ENCODE measurements at regions not wholly inside any gene's neighbourhood (a gene's known extent, or its start where the extent isn't known, plus 50 kb on each side); places are given as distances from the start of the nearest gene placed in this dataset.

GRCh38 chr10:107418085-107418806 lies 253.7 kb upstream of the SORCS1 start:
- H3K36me3 ChIP-seq (ENCODE audit: insufficient read depth, low read length) = no peaks in the 10 kb centered on the region
- H3K9me3 ChIP-seq (ENCODE audit: low read length) = no peaks in the 10 kb centered on the region
- no peak overlapping the region for H2AFZ ChIP-seq (ENCODE audit: low read depth, low read length)
- H4K20me1 ChIP-seq (ENCODE audit: insufficient read depth) = no peaks in the 10 kb centered on the region
- TF ChIP-seq TAF1 (IDR thresholded peaks at IDR 0.05; ENCODE audit: low read depth) (no peak), EP300 (conservative IDR thresholded peaks at IDR 0.05; ENCODE audit: poor library complexity, severe bottlenecking) (no peak), POLR2AphosphoS5 (IDR thresholded peaks at IDR 0.05) (no peak), SMC3 (conservative IDR thresholded peaks at IDR 0.05; ENCODE audit: poor library complexity) (no peak)
- H3K27me3 ChIP-seq (ENCODE audit: insufficient read depth, low read depth, low read length) = no peaks in the 10 kb centered on the region
- H3K4me3 ChIP-seq (ENCODE audit: low read length) = no peak overlapping the region
- H3K9ac ChIP-seq (ENCODE audit: low read length) = no peak overlapping the region
- H3K79me2 ChIP-seq (replicated peaks; ENCODE audit: insufficient read depth, low read length) = no peaks in the 10 kb centered on the region
- H3F3A ChIP-seq (ENCODE audit: insufficient read depth, low read length, poor library complexity, severe bottlenecking) = no peaks in the 10 kb centered on the region
- no peaks in the 10 kb centered on the region for H3K9me2 ChIP-seq (ENCODE audit: insufficient read depth, low read length)
- H3K4me2 ChIP-seq (ENCODE audit: low read length) = no peak overlapping the region
- no peak overlapping the region for H3K27ac ChIP-seq (ENCODE audit: low read length)

DNA sequence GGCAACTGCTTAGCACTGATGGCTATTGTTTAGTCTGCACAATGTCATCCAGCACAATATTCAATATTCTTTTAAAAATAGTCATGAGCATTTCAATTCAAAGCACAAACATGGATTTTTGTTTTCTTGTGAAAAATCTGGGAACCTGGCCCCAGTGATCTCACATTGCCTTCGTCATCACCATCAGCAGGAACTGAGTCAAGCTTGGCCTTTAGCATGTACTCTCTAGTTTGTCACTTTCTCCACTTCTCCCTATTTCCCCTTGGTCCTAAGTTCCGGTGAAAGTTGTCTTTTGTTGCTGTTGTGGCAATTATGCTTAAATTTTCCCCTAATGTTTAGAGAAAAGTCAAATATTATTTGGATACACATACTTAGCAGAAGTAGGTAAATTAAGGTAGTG lies 252.9 kb upstream of the SORCS1 start:
- H3K4me3 ChIP-seq (ENCODE audit: low read length) = no peak overlapping the region
- H3K9me3 ChIP-seq (ENCODE audit: low read length) = no peaks in the 10 kb centered on the region
- H3K79me2 ChIP-seq (replicated peaks; ENCODE audit: insufficient read depth, low read length) = no peaks in the 10 kb centered on the region
- H3K4me2 ChIP-seq (ENCODE audit: low read length) = no peak overlapping the region
- H2AFZ ChIP-seq (ENCODE audit: low read depth, low read length) = no peak overlapping the region
- no peaks in the 10 kb centered on the region for H3K36me3 ChIP-seq (ENCODE audit: insufficient read depth, low read length)
- no peaks in the 10 kb centered on the region for H3K27me3 ChIP-seq (ENCODE audit: insufficient read depth, low read depth, low read length)
- no peaks in the 10 kb centered on the region for H4K20me1 ChIP-seq (ENCODE audit: insufficient read depth)
- TF ChIP-seq RAD21 (conservative IDR thresholded peaks at IDR 0.05) (no peak), TAF1 (IDR thresholded peaks at IDR 0.05; ENCODE audit: low read depth) (no peak), CTCF (IDR thresholded peaks at IDR 0.05; ENCODE audit: poor library complexity, severe bottlenecking) (no peak), EZH2 (IDR thresholded peaks at IDR 0.05; ENCODE audit: borderline replicate concordance, insufficient read depth, low read length, poor library complexity, severe bottlenecking) (no peak), POLR2AphosphoS5 (IDR thresholded peaks at IDR 0.05) (no peak), SMC3 (conservative IDR thresholded peaks at IDR 0.05; ENCODE audit: poor library complexity) (no peak), MXI1 (conservative IDR thresholded peaks at IDR 0.05; ENCODE audit: poor library complexity, severe bottlenecking) (no peak), EP300 (conservative IDR thresholded peaks at IDR 0.05; ENCODE audit: poor library complexity, severe bottlenecking) (no peak)
- TF ChIP-seq, protein P1, sequence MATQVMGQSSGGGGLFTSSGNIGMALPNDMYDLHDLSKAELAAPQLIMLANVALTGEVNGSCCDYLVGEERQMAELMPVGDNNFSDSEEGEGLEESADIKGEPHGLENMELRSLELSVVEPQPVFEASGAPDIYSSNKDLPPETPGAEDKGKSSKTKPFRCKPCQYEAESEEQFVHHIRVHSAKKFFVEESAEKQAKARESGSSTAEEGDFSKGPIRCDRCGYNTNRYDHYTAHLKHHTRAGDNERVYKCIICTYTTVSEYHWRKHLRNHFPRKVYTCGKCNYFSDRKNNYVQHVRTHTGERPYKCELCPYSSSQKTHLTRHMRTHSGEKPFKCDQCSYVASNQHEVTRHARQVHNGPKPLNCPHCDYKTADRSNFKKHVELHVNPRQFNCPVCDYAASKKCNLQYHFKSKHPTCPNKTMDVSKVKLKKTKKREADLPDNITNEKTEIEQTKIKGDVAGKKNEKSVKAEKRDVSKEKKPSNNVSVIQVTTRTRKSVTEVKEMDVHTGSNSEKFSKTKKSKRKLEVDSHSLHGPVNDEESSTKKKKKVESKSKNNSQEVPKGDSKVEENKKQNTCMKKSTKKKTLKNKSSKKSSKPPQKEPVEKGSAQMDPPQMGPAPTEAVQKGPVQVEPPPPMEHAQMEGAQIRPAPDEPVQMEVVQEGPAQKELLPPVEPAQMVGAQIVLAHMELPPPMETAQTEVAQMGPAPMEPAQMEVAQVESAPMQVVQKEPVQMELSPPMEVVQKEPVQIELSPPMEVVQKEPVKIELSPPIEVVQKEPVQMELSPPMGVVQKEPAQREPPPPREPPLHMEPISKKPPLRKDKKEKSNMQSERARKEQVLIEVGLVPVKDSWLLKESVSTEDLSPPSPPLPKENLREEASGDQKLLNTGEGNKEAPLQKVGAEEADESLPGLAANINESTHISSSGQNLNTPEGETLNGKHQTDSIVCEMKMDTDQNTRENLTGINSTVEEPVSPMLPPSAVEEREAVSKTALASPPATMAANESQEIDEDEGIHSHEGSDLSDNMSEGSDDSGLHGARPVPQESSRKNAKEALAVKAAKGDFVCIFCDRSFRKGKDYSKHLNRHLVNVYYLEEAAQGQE (IDR thresholded peaks at IDR 0.05; ENCODE audit: borderline replicate concordance) = no peak
- no peaks in the 10 kb centered on the region for H3F3A ChIP-seq (ENCODE audit: insufficient read depth, low read length, poor library complexity, severe bottlenecking)
- no peaks in the 10 kb centered on the region for H3K9me2 ChIP-seq (ENCODE audit: insufficient read depth, low read length)
- no peak overlapping the region for H3K27ac ChIP-seq (ENCODE audit: low read length)
- H3K9ac ChIP-seq (ENCODE audit: low read length) = no peak overlapping the region
